Activated CD4-positive, alpha-beta T cell treated with anti-CD3 and anti-CD28 coated beads, Interleukin-2, amount 50 U/mL, for 16 hours (primary cell): ENCODE measurements at regions not wholly inside any gene's neighbourhood (a gene's known extent, or its start where the extent isn't known, plus 50 kb on each side); places are given as distances from the start of the nearest gene placed in this dataset.

Source experiments
- DNase-seq: peaks from one replicate; pipeline ENCODE4 v3.0.0-alpha.2; 2020

GRCh38 chr13:56864451-56864850 is 276.3 kb upstream of the PRR20A start:
- no peak for DNase-seq

- DNase-seq, result no peak
Observed at GRCh38 chr13:56865416-56865815, 275.3 kb upstream of the PRR20A start.

- DNase-seq, result no peak
Observed at GRCh38 chr13:56869671-56870070, 271.0 kb upstream of the PRR20A start.

GRCh38 chr13:56886398-56886797 is 254.3 kb upstream of the PRR20A start:
- no peak for DNase-seq

GRCh38 chr13:56888455-56888854 is 252.3 kb upstream of the PRR20A start:
- DNase-seq, result no peak

GRCh38 chr13:56893843-56894242 is 246.9 kb upstream of the PRR20A start:
- no peak for DNase-seq

- DNase-seq, result no peak
Observed at GRCh38 chr13:56900549-56901279, 240.0 kb upstream of the PRR20A start.

GRCh38 chr13:56902276-56902675 is 238.4 kb upstream of the PRR20A start:
- DNase-seq, result no peak

- no peak for DNase-seq
Observed at GRCh38 chr13:56903710-56904282, 236.9 kb upstream of the PRR20A start.

GRCh38 chr13:56906909-56907308 is 233.8 kb upstream of the PRR20A start:
- DNase-seq, result no peak

- no peak for DNase-seq
Observed at GRCh38 chr13:56907766-56908165, 233.0 kb upstream of the PRR20A start.

GRCh38 chr13:56909896-56910600 is 230.7 kb upstream of the PRR20A start:
- DNase-seq, result no peak

GRCh38 chr13:56917966-56918365 is 222.8 kb upstream of the PRR20A start:
- no peak for DNase-seq

GRCh38 chr13:56923626-56924140 is 217.0 kb upstream of the PRR20A start:
- no peak for DNase-seq

- no peak for DNase-seq
Observed at GRCh38 chr13:56924401-56924800, 216.3 kb upstream of the PRR20A start.

- no peak for DNase-seq
Observed at GRCh38 chr13:56932104-56932503, 208.6 kb upstream of the PRR20A start.

GRCh38 chr13:56953965-56954364 is 186.8 kb upstream of the PRR20A start:
- DNase-seq, result no peak

GRCh38 chr13:56975647-56976046 is 165.1 kb upstream of the PRR20A start:
- DNase-seq, result no peak

GRCh38 chr13:56980856-56981255 is 159.9 kb upstream of the PRR20A start:
- DNase-seq, result no peak

- DNase-seq, result no peak
Observed at GRCh38 chr13:56986121-56986520, 154.6 kb upstream of the PRR20A start.

GRCh38 chr13:56988543-56988942 is 152.2 kb upstream of the PRR20A start:
- DNase-seq, result no peak

- DNase-seq, result no peak
Observed at GRCh38 chr13:57003682-57004081, 137.0 kb upstream of the PRR20A start.

GRCh38 chr13:57017357-57017756 is 123.4 kb upstream of the PRR20A start:
- DNase-seq, result no peak

- DNase-seq, result no peak
Observed at GRCh38 chr13:57018915-57019314, 121.8 kb upstream of the PRR20A start.
